ENCODE measurements at regions not wholly inside any gene's neighbourhood (a gene's known extent, or its start where the extent isn't known, plus 50 kb on each side); places are given as distances from the start of the nearest gene placed in this dataset.
"Not testable (repeated sequence)": the region's sequence is repeated elsewhere in the genome, so short reads cannot be mapped to it uniquely, and the experiment has no call there.

- no peak for DNase-seq (ENCODE audit: low read depth, low spot score)
Measured at GRCh38 chr2:35447821-35448220, 907.8 kb upstream of the CRIM1 start.

DNA sequence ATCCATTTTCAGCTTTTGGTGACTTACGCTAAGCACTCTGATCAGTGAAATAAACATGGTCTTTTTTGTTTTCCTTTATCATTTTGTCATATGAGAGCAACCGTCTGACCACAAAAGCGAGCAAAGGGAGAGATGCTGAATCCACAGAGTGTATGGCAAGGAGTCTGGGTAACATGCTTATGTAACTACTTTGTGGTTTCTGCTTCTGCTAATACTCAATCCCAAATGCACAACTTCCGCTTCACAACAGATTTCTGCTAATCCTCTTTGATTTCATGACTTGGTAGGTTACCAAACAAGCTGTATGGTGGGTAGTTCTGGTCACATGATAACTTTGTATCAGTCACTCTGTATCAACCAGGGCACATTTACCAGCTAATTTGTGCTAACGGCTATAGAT lies 908.4 kb upstream of the CRIM1 start:
- DNase-seq (ENCODE audit: low read depth, low spot score), result no peak

DNA sequence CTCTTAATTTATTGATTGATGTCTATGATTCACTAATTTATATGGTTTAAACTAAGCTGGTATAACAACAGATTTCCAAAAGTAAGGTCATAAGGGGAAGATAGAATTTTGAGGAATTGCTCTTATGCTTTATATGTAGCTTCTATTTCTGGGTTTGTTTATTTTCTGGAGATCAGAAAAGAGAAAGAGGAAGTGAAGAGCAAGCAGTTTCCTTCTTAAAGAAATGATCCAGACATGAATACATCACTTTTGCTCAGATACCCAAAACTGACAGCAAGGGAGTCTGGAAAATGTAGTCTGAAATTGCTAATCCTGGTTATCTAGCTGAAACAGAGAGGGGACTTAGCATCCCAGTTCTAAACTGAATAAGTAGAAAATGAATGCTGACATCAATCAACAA lies 912.5 kb upstream of the CRIM1 start:
- no peak for DNase-seq (ENCODE audit: low read depth, low spot score)

GRCh38 chr2:35441575-35441974 lies 914.0 kb upstream of the CRIM1 start:
- DNase-seq (ENCODE audit: low read depth, low spot score), result not testable (repeated sequence)

DNA sequence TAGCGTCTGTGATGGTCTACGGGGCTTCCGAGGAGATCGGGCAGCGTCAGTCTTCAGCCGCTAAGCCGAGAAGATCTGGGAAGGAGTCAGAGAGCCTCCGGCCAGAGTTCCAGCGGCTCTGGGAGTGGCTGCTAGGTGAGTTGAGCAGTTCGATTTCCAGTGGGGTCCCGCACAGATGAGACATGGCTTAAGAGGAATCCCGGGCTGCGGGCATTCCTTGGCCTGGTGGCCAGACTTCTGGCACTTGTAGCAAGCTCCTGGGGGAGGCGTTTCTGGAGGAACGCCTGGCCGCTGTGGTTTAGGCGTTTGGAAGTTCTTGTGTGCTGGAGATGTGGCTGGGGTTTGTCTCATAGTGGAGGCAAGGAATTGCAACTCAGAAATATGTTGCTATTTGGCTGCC lies 915.3 kb upstream of the CRIM1 start:
- DNase-seq (ENCODE audit: low read depth, low spot score), result not testable (repeated sequence)

DNA sequence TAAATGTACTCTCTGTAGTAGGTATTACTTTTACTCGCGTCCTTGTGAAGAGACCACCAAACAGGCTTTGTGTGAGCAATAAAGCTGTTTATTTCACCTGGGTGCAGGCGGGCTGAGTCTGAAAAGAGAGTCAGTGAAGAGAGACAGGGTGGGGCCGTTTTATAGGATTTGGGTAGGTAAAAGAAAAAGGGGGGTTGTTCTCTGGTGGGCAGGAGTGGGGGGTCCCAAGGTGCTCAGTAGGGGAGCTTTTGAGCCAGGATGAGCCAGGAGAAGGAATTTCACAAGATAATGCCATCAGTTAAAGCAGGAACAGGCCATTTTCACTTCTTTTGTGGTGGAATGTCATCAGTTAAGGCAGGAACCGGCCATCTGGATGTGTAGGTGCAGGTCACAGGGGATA lies 918.7 kb upstream of the CRIM1 start:
- not testable (repeated sequence) for DNase-seq (ENCODE audit: low read depth, low spot score)

DNA sequence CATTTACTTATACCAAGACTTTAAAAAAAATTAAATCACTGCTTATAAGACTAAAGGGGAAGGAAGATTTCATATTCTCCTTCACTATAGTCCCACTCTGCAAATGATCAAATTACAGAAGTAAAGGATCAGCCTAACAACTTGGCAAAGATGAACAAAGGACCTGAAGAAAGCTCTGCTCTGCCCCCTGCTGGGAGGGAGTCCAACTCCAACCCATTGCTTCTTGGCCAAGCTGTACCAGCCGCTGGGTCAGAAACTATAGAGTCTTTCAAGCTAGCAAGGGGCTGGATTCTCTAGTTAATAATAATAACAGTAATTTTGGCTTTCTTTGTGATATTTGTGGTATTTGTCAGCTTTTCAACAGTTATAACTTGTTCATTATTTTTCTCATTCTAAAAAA lies 927.0 kb upstream of the CRIM1 start:
- DNase-seq (ENCODE audit: low read depth, low spot score), result no peak

GRCh38 chr2:35421485-35421884 lies 934.1 kb upstream of the CRIM1 start:
- DNase-seq (ENCODE audit: low read depth, low spot score), result no peak

DNA sequence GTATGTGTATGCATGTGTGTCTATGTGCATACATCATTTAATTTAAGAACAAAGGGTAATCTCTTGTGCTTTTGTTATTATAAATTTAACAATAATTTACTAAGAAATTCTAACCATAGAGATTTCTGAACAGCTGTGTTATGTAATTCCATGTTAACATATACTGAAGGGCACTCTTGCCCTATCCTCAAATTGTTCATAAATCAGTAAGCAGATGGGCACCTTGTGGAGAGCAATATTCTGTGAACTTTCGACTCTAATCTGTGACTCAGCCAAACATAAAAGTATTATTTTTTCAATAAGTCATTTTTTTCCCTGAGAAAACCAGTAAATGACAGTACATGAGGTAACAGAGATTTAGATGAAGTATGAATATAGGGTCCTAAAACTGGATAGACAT lies 938.3 kb upstream of the CRIM1 start:
- no peak for DNase-seq (ENCODE audit: low read depth, low spot score)

GRCh38 chr2:35416391-35417140 lies 939.0 kb upstream of the CRIM1 start:
- no peak for DNase-seq (ENCODE audit: low read depth, low spot score)

DNA sequence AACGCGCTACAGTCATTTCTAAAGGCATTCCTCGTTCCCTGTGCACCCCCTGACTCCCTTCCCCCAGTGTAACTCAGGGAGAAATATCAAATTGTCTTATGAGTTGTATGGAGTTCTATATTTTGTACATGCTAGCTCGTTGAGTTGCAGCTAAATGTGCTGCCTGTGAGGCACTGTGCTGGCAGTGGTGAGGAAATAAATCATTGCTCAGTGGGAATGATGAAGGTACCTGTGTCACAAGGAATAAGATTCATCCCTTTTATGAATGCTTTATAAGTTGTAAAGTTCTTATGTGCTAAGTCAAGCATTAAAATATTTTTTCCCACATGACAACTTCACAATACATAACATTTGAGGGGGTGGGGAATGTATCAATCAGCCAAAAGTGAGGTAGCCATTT lies 939.6 kb upstream of the CRIM1 start:
- DNase-seq (ENCODE audit: low read depth, low spot score), result no peak

DNA sequence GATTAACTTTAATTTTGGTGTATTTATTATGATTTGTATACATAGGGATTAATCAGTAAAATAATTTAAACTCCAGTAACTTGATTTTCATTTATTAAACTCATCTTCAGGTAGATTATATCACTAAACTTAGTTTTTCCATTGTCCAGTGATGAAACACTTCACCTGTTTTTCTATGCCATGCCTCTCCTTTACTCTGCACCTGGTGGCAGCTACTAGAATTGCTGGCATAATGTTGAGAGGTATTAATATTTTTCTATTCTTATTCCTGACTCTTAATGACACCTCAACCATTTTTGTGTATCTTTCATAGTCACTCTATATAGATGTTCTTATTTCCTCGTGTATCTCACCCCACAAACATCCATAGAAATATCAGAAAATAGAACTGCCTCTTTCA lies 940.3 kb upstream of the CRIM1 start:
- DNase-seq (ENCODE audit: low read depth, low spot score), result no peak

GRCh38 chr2:35410431-35411061 lies 945.0 kb upstream of the CRIM1 start:
- no peak for DNase-seq (ENCODE audit: low read depth, low spot score)

DNA sequence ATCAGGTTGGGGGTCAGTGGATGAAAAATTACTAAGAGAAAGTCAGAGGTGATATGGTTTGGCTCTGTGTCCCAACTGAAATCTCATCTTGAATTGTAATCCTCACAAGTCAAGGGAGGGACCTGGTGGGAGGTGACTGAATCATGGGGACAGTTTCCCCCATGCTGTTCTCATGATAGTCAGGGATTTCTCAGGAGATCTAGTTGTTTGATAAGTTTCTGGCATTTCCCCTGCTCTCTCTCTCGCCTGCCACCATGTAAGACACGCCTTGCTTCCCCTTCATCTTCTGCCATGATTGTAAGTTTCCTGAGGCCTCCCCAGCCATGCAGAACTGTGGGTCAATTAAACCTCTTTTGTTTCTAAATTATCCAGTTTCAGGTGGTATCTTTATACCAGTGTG lies 945.8 kb upstream of the CRIM1 start:
- no peak for DNase-seq (ENCODE audit: low read depth, low spot score)

DNA sequence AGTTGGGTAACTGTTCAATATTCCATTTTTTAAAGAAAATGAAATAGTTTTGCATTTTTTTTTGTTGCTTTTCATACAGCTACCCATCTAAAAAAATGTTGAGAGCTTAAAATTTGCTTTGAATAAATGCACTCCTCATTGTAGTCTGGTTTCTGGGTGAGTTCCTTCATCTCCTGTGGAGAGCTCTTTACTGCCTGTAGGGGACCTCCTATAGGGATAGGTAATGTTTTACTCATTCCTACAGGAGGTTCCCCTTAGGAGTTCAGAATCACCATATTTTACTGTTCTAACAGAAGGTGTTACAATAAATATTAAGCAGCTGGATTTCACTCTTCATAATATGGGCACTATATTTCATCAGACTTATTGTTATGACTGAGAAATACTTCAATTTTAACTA lies 947.3 kb upstream of the CRIM1 start:
- DNase-seq (ENCODE audit: low read depth, low spot score), result no peak

GRCh38 chr2:35391736-35392442 lies 963.7 kb upstream of the CRIM1 start:
- DNase-seq (ENCODE audit: low read depth, low spot score), result no peak

DNA sequence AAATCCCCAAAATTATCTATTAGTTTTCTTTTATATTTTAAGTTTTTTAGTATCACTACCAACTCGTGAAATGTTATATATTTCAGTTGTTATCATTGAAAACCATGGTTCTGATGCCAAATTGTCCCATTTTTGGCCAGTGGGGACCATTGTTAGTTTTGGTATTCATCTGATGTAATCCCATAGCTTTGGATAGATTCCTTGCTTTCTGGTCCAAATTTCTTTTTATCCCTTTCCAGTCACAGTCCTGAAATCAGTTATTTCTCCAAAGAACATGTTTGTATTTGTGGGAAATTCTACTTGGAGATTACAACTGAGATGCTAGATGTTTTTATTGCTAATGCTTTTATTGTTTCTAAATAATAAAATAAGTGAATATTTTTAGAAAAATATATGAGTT lies 976.8 kb upstream of the CRIM1 start:
- DNase-seq (ENCODE audit: low read depth, low spot score), result no peak

DNA sequence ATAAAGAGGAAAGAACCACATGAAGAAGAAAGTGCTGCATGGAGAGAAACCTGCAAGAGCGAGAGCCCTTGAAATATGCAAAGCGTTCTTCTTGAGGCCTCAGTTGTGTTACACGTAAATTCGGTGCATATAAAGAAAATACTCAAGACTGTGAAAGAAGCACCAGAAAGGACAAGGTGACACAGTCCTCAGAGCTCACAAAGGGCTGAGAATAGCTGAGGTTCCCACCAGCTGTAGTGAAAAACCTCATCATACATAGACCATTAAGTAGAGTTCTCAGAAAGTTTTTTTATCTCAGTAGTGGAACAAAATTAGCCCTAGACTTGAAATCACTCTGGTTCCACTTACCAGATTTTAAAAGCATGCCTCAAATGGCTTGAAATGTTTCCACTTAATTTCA lies 980.7 kb upstream of the CRIM1 start:
- no peak for DNase-seq (ENCODE audit: low read depth, low spot score)

DNA sequence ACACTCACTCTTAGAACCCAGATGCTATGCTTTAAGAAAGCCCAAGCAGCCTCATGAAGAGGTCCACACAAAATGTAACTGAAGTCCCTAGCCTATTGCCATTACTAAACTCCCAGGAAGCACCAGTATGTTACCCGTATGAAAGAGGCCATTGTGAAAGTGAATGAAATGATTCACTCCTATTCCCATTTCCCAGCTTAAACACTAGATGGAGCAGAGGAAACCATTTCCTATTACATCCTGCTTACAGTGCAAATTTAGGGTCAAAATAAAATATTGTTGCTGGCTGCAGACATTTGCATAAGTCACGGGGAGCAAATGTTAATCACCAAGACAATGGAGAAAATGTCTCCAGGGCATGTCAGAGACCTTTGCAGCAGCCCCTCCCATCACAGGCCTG lies 989.7 kb upstream of the CRIM1 start:
- DNase-seq (ENCODE audit: low read depth, low spot score), result no peak

DNA sequence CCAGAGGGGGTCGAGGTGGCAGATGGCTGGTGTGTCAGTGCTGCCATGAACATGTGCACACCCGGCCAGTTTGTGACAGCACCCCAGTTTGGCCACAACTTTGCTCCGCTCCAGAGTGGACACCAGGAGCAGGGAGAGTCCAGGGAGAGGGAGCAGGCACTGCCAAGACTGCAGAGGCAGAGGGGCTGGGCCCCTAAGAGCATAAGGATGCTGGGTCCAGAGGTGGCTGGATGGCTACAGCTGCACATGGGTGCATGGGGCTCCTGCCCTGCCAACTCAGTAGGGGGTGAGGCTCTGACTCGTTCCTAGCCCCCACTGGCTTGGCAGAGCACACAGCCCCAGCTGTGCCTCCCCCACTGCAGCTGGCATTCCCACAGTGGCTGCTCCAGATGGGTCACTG lies 999.2 kb upstream of the CRIM1 start:
- DNase-seq (ENCODE audit: low read depth, low spot score), result no peak

DNA sequence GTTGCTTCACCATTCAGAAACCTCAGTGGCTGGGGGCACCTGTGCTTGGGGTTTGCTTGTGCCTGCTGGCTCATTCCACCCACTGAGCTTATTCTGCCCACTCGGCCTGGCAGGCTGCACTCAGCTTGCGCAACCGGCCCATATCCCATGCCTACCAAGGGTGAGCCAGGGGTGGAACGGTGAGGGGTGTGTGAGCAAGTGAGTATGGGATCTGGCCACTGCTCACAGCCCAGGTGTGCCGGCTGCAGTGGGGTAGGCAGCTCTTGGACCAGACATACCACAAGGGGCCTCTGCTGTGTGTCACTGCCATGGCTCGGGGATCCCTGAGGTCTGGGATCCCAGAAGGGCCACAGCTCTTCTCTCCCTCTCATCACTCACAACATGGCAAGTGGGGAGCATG lies 1000.5 kb upstream of the CRIM1 start:
- no peak for DNase-seq (ENCODE audit: low read depth, low spot score)

DNA sequence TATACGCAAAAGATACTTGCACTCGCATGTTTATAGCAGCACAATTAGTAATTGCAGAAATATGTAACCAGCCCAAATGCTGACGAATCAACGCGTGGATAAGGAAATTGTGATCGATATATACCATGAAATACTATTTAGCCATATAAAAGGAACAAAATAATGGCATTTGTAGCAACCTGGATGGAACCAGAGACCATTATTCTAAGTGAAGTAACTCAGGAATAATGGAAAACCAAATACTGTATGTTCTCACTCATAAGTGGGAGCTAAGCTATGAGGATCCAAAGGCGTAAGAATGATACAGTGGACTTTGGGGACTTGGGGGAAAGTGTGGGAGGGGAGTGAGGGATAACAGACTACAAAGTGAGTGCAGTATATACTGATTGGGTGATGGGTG lies 1008.0 kb upstream of the CRIM1 start:
- no peak for DNase-seq (ENCODE audit: low read depth, low spot score)

DNA sequence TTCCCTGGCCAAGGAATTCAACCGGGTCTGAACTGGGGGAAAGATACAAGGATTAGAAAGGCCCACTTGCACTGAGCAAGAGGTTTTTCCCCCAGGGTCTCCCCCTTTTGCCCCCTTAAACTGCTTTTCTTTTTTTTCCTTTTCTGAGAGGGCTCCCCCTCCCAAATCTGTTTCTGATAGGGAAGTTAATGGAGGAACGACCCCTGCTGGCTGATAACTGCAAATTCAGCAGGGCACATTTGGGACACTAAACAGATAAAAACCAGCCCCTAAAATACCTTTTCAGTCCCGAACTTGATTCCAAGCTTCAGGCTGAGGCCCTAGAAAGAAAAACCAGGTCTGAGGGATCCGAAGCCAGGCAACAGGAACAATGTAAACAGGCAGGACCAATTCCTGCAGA lies 1012.4 kb upstream of the CRIM1 start:
- no peak for DNase-seq (ENCODE audit: low read depth, low spot score)

Data from smooth muscle cell of the brain vasculature (primary cell).